HG02884 (cell line): ENCODE measurements at regions not wholly inside any gene's neighbourhood (a gene's known extent, or its start where the extent isn't known, plus 50 kb on each side); places are given as distances from the start of the nearest gene placed in this dataset.
"Not testable (repeated sequence)": the region's sequence is repeated elsewhere in the genome, so short reads cannot be mapped to it uniquely, and the experiment has no call there.

Experiments used
- ATAC-seq: cut with Tn5 transposase; IDR thresholded peaks from one replicate; pipeline ENCODE4 v1.9.1; 2021; ENCODE audit warnings: mild to moderate bottlenecking, moderate library complexity; ENCODE audit not compliant: unreplicated experiment

GRCh38 chr1:121518726-121519041 lies 333.9 kb downstream of the SRGAP2C start:
- no peak for ATAC-seq

- ATAC-seq = no peak
Measured at GRCh38 chr1:121519042-121519755, 334.4 kb downstream of the SRGAP2C start.

GRCh38 chr1:121519756-121520286 lies 335.0 kb downstream of the SRGAP2C start:
- not testable (repeated sequence) for ATAC-seq

- ATAC-seq = no peak
Measured at GRCh38 chr1:121522061-121522759, 337.4 kb downstream of the SRGAP2C start.

GRCh38 chr1:121523112-121523511 lies 338.3 kb downstream of the SRGAP2C start:
- ATAC-seq = not testable (repeated sequence)

- ATAC-seq = no peak
Measured at GRCh38 chr1:121525355-121525754, 340.6 kb downstream of the SRGAP2C start.

GRCh38 chr1:121528958-121529357 lies 344.2 kb downstream of the SRGAP2C start:
- ATAC-seq = not testable (repeated sequence)

- ATAC-seq = not testable (repeated sequence)
Measured at GRCh38 chr1:121530026-121530425, 345.3 kb downstream of the SRGAP2C start.

GRCh38 chr1:121531747-121532146 lies 347.0 kb downstream of the SRGAP2C start:
- not testable (repeated sequence) for ATAC-seq

GRCh38 chr1:121538148-121538547 lies 353.4 kb downstream of the SRGAP2C start:
- not testable (repeated sequence) for ATAC-seq

GRCh38 chr1:121538943-121539575 lies 354.3 kb downstream of the SRGAP2C start:
- ATAC-seq = no peak

GRCh38 chr1:121543988-121544387 lies 359.2 kb downstream of the SRGAP2C start:
- ATAC-seq = not testable (repeated sequence)

GRCh38 chr1:121544500-121544899 lies 359.7 kb downstream of the SRGAP2C start:
- no peak for ATAC-seq

- ATAC-seq = not testable (repeated sequence)
Measured at GRCh38 chr1:121545899-121546298, 361.1 kb downstream of the SRGAP2C start.

GRCh38 chr1:121546830-121547591 lies 362.2 kb downstream of the SRGAP2C start:
- ATAC-seq = no peak

GRCh38 chr1:121547726-121548125 lies 363.0 kb downstream of the SRGAP2C start:
- ATAC-seq = not testable (repeated sequence)

GRCh38 chr1:121550817-121551216 lies 366.0 kb downstream of the SRGAP2C start:
- ATAC-seq = not testable (repeated sequence)

- not testable (repeated sequence) for ATAC-seq
Measured at GRCh38 chr1:121551491-121551890, 366.7 kb downstream of the SRGAP2C start.

- ATAC-seq = not testable (repeated sequence)
Measured at GRCh38 chr1:121556560-121556959, 371.8 kb downstream of the SRGAP2C start.

GRCh38 chr1:121558034-121558433 lies 373.3 kb downstream of the SRGAP2C start:
- ATAC-seq = not testable (repeated sequence)

GRCh38 chr1:121558514-121558913 lies 373.7 kb downstream of the SRGAP2C start:
- ATAC-seq = no peak
